Medulla oblongata (tissue), 1 donor: ENCODE measurements at regions not wholly inside any gene's neighbourhood (a gene's known extent, or its start where the extent isn't known, plus 50 kb on each side); places are given as distances from the start of the nearest gene placed in this dataset.
"Not testable (repeated sequence)": the region's sequence is repeated elsewhere in the genome, so short reads cannot be mapped to it uniquely, and the experiment has no call there.

Source experiments
- DNase-seq: peaks from one replicate; pipeline ENCODE4 v3.0.0-alpha.2; 2015; ENCODE audit errors: extremely low spot score

GRCh38 chr16:21422824-21423223 lies 144.7 kb upstream of the CRYM start:
- DNase-seq: not testable (repeated sequence)

- DNase-seq: not testable (repeated sequence)
These were observed 126.6 kb upstream of the CRYM start for GRCh38 chr16:21404699-21405098.

- DNase-seq: not testable (repeated sequence)
These were observed 119.8 kb upstream of the CRYM start for GRCh38 chr16:21397866-21398265.

GRCh38 chr16:21396545-21396944 lies 118.5 kb upstream of the CRYM start:
- DNase-seq: not testable (repeated sequence)

- not testable (repeated sequence) for DNase-seq
These were observed 112.5 kb upstream of the CRYM start for GRCh38 chr16:21390634-21391033.

- not testable (repeated sequence) for DNase-seq
These were observed 111.8 kb upstream of the CRYM start for GRCh38 chr16:21389860-21390259.

GRCh38 chr16:21387757-21388156 lies 109.7 kb upstream of the CRYM start:
- not testable (repeated sequence) for DNase-seq

GRCh38 chr16:21386201-21386915 lies 108.3 kb upstream of the CRYM start:
- DNase-seq: not testable (repeated sequence)

GRCh38 chr16:21383682-21384081 lies 105.6 kb upstream of the CRYM start:
- not testable (repeated sequence) for DNase-seq

GRCh38 chr16:21379645-21380044 lies 101.6 kb upstream of the CRYM start:
- not testable (repeated sequence) for DNase-seq

GRCh38 chr16:21376196-21376899 lies 98.3 kb upstream of the CRYM start:
- not testable (repeated sequence) for DNase-seq

- not testable (repeated sequence) for DNase-seq
These were observed 97.2 kb upstream of the CRYM start for GRCh38 chr16:21375334-21375733.

- not testable (repeated sequence) for DNase-seq
These were observed 95.4 kb upstream of the CRYM start for GRCh38 chr16:21373454-21373853.

- DNase-seq: not testable (repeated sequence)
These were observed 94.8 kb upstream of the CRYM start for GRCh38 chr16:21372862-21373261.

- not testable (repeated sequence) for DNase-seq
These were observed 94.2 kb upstream of the CRYM start for GRCh38 chr16:21372162-21372835.

- not testable (repeated sequence) for DNase-seq
These were observed 92.7 kb upstream of the CRYM start for GRCh38 chr16:21370791-21371190.

- DNase-seq: not testable (repeated sequence)
These were observed 91.2 kb upstream of the CRYM start for GRCh38 chr16:21368973-21369942.

- not testable (repeated sequence) for DNase-seq
These were observed 89.8 kb upstream of the CRYM start for GRCh38 chr16:21367733-21368421.

- DNase-seq: not testable (repeated sequence)
These were observed 88.9 kb upstream of the CRYM start for GRCh38 chr16:21366998-21367397.

- DNase-seq: not testable (repeated sequence)
These were observed 87.5 kb upstream of the CRYM start for GRCh38 chr16:21365541-21365940.
